ENCODE measurements at regions not wholly inside any gene's neighbourhood (a gene's known extent, or its start where the extent isn't known, plus 50 kb on each side); places are given as distances from the start of the nearest gene placed in this dataset.

DNA sequence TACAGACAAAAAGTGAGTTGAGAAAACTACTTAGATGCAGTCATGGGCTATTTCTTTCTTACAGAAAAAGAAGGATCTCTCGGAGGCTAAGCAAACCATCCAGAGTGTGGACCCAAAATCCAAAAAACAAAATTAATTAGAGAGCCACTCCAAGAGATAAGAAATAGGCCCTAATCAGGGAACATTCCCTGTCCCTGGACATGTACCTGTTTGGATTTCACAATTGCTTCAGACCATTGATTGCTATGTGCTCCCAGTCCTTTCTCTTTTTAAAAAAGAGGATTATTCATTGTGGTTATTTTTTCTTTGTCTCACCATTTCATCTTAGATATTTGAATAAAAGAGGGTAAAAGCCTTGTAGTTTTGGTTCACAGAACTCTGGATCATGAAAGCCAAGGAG lies 549.9 kb downstream of the ETNK1 start:
- TF ChIP-seq, protein P1, sequence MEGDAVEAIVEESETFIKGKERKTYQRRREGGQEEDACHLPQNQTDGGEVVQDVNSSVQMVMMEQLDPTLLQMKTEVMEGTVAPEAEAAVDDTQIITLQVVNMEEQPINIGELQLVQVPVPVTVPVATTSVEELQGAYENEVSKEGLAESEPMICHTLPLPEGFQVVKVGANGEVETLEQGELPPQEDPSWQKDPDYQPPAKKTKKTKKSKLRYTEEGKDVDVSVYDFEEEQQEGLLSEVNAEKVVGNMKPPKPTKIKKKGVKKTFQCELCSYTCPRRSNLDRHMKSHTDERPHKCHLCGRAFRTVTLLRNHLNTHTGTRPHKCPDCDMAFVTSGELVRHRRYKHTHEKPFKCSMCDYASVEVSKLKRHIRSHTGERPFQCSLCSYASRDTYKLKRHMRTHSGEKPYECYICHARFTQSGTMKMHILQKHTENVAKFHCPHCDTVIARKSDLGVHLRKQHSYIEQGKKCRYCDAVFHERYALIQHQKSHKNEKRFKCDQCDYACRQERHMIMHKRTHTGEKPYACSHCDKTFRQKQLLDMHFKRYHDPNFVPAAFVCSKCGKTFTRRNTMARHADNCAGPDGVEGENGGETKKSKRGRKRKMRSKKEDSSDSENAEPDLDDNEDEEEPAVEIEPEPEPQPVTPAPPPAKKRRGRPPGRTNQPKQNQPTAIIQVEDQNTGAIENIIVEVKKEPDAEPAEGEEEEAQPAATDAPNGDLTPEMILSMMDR (IDR thresholded peaks at IDR 0.05; ENCODE audit: insufficient read depth, low read depth, low read length) = no peak
- DNase-seq (ENCODE audit: low read depth) = no peak
- no peak overlapping the region for H3K4me3 ChIP-seq (ENCODE audit: low read depth, low read length)

DNA sequence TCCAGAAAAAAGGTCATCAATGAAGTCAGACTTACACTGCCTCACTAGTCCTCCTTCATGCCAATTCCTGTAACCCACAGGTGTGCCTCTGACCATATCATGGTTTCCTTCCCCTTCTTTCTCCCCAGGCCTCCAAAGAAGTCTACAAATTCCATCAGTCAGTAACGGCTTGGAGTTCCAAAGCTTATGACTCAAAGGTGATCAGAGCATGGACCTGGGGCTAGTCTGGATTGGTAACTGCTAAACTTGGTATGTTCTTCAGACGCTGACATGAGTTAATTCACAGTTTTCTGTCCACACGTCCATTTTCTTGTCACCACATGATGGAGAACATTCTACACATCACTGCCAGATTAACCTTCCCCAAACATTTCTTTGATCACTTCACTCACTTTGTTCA lies 560.4 kb downstream of the ETNK1 start:
- DNase-seq (ENCODE audit: low read depth) = no peak
- no peak overlapping the region for H3K4me3 ChIP-seq (ENCODE audit: low read depth, low read length)
- TF ChIP-seq, protein P1 (IDR thresholded peaks at IDR 0.05; ENCODE audit: insufficient read depth, low read depth, low read length) = no peak

DNA sequence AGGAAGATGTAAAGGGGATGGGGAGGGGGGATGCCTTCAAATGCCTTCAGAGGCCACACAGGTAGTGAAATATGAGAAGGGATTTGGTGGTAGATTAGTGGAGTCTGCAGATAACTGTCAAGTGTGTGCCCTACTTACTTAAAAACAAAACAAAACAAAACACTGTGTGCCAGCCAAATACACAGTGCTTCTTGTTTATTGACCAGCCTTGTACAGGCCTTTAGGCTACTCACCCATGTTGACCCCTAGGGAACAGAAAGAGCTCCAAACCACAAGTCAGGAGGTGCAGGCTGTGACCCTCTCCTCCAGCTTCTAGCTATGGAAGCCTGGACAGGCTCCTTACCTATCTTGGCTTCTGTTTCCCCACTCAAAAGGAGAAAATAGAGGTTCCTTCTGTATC lies 562.0 kb downstream of the ETNK1 start:
- no peak overlapping the region for H3K4me3 ChIP-seq (ENCODE audit: low read depth, low read length)
- TF ChIP-seq, protein P1 (IDR thresholded peaks at IDR 0.05; ENCODE audit: insufficient read depth, low read depth, low read length) = no peak
- no peak for DNase-seq (ENCODE audit: low read depth)

DNA sequence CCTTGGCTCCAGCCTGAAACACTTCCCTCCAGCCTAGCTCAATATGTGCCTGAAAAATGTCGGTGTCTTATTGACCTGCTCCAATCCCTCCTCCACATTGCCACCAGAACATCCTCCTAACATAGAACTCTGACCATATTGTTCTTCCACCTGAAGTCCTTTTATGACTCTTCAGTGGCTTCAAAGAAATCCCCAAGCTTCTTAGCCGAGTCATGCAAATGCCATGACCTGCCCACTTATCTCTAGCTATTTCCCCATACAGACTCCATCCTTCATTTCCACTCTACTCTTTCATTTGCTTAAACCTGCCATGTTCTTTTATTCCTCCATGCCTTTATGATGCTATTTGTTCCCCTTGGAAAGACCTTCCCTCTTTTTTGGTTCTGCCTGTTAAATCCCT lies 568.6 kb downstream of the ETNK1 start:
- TF ChIP-seq, protein P1 (IDR thresholded peaks at IDR 0.05; ENCODE audit: insufficient read depth, low read depth, low read length) = no peak
- no peak for DNase-seq (ENCODE audit: low read depth)
- no peak overlapping the region for H3K4me3 ChIP-seq (ENCODE audit: low read depth, low read length)

DNA sequence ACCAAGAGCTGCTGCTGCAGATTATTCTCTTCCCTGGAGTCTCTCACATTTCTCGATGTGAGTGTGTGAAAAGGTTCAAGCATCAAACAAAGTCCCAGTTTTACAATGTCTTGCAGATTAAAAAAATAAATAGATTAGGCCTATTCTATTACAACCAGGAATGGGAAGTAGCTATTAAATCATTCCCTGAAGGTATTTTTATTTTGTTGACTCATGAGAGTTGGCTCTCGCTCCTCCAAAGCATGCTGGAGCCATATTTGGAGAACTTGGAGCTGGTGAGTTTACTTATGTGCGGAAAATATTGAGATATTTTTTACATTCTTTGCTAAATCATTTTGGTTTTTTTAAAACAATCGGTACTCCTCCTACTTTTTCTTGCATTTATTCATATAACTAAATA lies 572.3 kb downstream of the ETNK1 start:
- DNase-seq (ENCODE audit: low read depth) = peak; percentile 45
- H3K4me3 ChIP-seq (ENCODE audit: low read depth, low read length) = no peak overlapping the region
- TF ChIP-seq, protein P1 (IDR thresholded peaks at IDR 0.05; ENCODE audit: insufficient read depth, low read depth, low read length) = no peak

DNA sequence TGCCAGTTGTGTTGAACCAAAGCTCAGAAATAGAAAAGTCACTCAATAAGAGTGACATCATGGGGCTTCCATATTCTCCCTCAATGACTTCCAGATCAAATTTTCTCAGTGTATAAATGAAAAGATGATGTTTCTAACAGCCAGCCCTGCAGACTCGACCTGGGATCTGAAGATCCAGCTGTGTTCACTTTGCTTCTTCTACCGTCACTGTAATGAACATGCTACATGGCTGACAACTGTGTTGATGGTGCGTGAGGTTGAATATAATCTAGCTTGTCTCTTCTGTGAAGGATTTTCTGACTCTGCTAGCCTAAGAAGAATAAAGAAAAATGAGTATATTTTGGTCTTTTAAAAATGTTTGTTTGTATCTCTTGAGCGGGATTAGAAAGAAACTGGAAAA lies 577.8 kb downstream of the ETNK1 start:
- no peak for DNase-seq (ENCODE audit: low read depth)
- TF ChIP-seq, protein P1 (IDR thresholded peaks at IDR 0.05; ENCODE audit: insufficient read depth, low read depth, low read length) = no peak
- H3K4me3 ChIP-seq (ENCODE audit: low read depth, low read length) = no peak overlapping the region

All from fibroblast of villous mesenchyme (primary cell).